Glutamatergic neuron (in vitro differentiated cells): ENCODE measurements at regions not wholly inside any gene's neighbourhood (a gene's known extent, or its start where the extent isn't known, plus 50 kb on each side); places are given as distances from the start of the nearest gene placed in this dataset.

Source experiments
- DNase-seq: peaks from one replicate; pipeline ENCODE4 v3.0.0; 2022
- H3K27ac Mint-ChIP-seq: one replicate; pipeline ENCODE4 v1.8.0; 2020; ENCODE audit warnings: mild to moderate bottlenecking, mixed read lengths, inconsistent platforms; ENCODE audit not compliant: unreplicated experiment
- H3K27me3 Mint-ChIP-seq: one replicate; pipeline ENCODE4 v1.8.0; 2020; ENCODE audit warnings: mild to moderate bottlenecking, moderate library complexity, mixed read lengths, inconsistent platforms; ENCODE audit not compliant: unreplicated experiment
- H3K36me3 Mint-ChIP-seq: one replicate; pipeline ENCODE4 v1.8.0; 2020; ENCODE audit warnings: mild to moderate bottlenecking, mixed read lengths, inconsistent platforms; ENCODE audit not compliant: unreplicated experiment
- H3K4me1 Mint-ChIP-seq: one replicate; pipeline ENCODE4 v1.8.0; 2020; ENCODE audit warnings: mild to moderate bottlenecking, low read depth, mixed read lengths, inconsistent platforms; ENCODE audit not compliant: unreplicated experiment
- H3K4me3 Mint-ChIP-seq: one replicate; pipeline ENCODE4 v1.8.0; 2020; ENCODE audit warnings: mild to moderate bottlenecking, mixed read lengths, inconsistent platforms; ENCODE audit not compliant: unreplicated experiment
- H3K9me3 Mint-ChIP-seq: one replicate; pipeline ENCODE4 v1.8.0; 2020; ENCODE audit warnings: mild to moderate bottlenecking, moderate library complexity, mixed read lengths, inconsistent platforms; ENCODE audit not compliant: unreplicated experiment
- CTCF ChIP-seq: fragments of 200-600 bp; sonication (generic); IDR thresholded peaks from one replicate; pipeline ENCODE4 v1.5.0; 2021; ENCODE audit not compliant: partially characterized antibody, unreplicated experiment

GRCh38 chr5:82620957-82621600, 342.9 kb upstream of the RPS23 start:
- H3K27me3 Mint-ChIP-seq, result no peaks in the 10 kb centered on the region
- no peak overlapping the region for H3K27ac Mint-ChIP-seq
- no peak for TF ChIP-seq CTCF
- no peaks in the 10 kb centered on the region for H3K4me1 Mint-ChIP-seq
- no peak overlapping the region for H3K4me3 Mint-ChIP-seq
- peaks cover 11% of the 10 kb centered on the region for H3K36me3 Mint-ChIP-seq
- no peak for DNase-seq
- peaks cover 2% of the 10 kb centered on the region for H3K9me3 Mint-ChIP-seq

DNA sequence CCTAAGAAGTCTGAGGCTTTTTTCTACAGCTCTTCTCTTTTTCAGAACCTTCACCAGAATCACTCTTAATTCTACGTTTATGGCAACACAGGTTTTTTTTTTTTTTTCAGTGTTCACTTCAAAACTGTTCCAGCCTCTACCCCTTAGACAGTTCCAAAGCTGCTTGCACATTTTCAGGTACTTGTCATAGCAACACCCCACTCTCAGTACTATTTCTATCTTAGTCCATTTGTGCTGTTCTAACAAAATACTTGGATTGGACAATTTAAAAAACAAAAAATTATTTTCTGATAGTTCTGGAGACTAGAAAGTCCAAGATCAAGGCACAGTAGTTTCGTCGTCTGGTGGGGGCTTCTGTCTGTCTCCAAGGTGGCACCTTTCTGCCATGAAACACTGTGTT, 340.9 kb upstream of the RPS23 start:
- peaks cover 9% of the 10 kb centered on the region for H3K36me3 Mint-ChIP-seq
- DNase-seq, result no peak
- no peak for TF ChIP-seq CTCF
- no peak overlapping the region for H3K4me3 Mint-ChIP-seq
- H3K9me3 Mint-ChIP-seq, result peaks cover 2% of the 10 kb centered on the region
- H3K4me1 Mint-ChIP-seq, result no peaks in the 10 kb centered on the region
- H3K27ac Mint-ChIP-seq, result no peak overlapping the region
- H3K27me3 Mint-ChIP-seq, result no peaks in the 10 kb centered on the region

DNA sequence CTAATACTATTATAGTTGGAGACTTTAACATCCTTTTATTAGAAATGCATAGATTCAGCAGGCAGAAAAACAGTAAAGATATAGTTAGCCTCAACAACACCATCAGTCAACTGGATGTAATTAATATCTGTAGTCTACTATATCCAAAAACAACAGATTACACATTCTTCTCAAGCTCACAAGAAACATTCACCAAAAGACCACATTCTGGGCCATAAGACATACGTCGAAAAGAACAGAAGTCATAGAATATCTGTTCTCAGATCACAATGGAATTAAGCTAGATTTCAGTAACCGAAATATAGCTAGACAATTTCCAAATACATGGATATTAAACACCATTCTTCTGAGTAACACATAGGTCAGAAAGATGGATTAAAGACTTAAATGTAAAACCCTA, 336.6 kb upstream of the RPS23 start:
- no peak overlapping the region for H3K4me3 Mint-ChIP-seq
- TF ChIP-seq CTCF, result no peak
- no peak for DNase-seq
- H3K27ac Mint-ChIP-seq, result no peak overlapping the region
- no peaks in the 10 kb centered on the region for H3K4me1 Mint-ChIP-seq
- H3K9me3 Mint-ChIP-seq, result peaks cover 4% of the 10 kb centered on the region
- H3K27me3 Mint-ChIP-seq, result no peaks in the 10 kb centered on the region
- peaks cover 9% of the 10 kb centered on the region for H3K36me3 Mint-ChIP-seq

- H3K4me1 Mint-ChIP-seq, result no peaks in the 10 kb centered on the region
- no peak for TF ChIP-seq CTCF
- peaks cover 3% of the 10 kb centered on the region for H3K9me3 Mint-ChIP-seq
- no peak for DNase-seq
- no peak overlapping the region for H3K4me3 Mint-ChIP-seq
- H3K27me3 Mint-ChIP-seq, result no peaks in the 10 kb centered on the region
- peaks cover 4% of the 10 kb centered on the region for H3K36me3 Mint-ChIP-seq
- no peak overlapping the region for H3K27ac Mint-ChIP-seq
Measured at GRCh38 chr5:82613891-82614290, 335.7 kb upstream of the RPS23 start.

DNA sequence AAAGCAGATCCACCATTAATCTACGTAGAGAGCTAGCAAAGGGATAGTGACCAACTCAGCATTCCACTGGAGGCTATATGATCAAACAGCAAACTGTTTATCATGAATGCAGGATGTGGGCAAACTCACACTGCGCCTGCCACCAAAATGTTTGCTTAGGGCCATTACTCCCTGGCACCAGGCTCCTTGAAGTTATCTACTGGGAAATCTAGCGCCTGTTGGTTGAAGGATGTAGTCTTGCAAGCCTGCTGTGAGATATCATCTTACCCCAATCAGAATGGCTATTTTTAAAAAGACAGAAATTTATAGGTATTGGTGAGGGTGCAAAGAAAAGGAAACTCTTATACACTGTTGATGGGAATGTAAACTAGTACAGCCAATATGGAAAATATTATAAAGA, 332.5 kb upstream of the RPS23 start:
- peaks cover 8% of the 10 kb centered on the region for H3K9me3 Mint-ChIP-seq
- no peak for TF ChIP-seq CTCF
- no peaks in the 10 kb centered on the region for H3K36me3 Mint-ChIP-seq
- no peaks in the 10 kb centered on the region for H3K4me1 Mint-ChIP-seq
- no peak for DNase-seq
- H3K27me3 Mint-ChIP-seq, result no peaks in the 10 kb centered on the region
- H3K4me3 Mint-ChIP-seq, result no peak overlapping the region
- no peak overlapping the region for H3K27ac Mint-ChIP-seq
